HFF-Myc (cell line): ENCODE measurements at regions not wholly inside any gene's neighbourhood (a gene's known extent, or its start where the extent isn't known, plus 50 kb on each side); places are given as distances from the start of the nearest gene placed in this dataset.
"Not testable (repeated sequence)": the region's sequence is repeated elsewhere in the genome, so short reads cannot be mapped to it uniquely, and the experiment has no call there.

Experiments used
- DNase-seq: peaks from one replicate; pipeline ENCODE4 v3.0.0-alpha.2; 2011; ENCODE audit warnings: low read depth; ENCODE audit errors: extremely low read depth
- H3K4me3 ChIP-seq: replicated peaks from 2 replicates; pipeline ENCODE4 v1.5.1; 2011; ENCODE audit warnings: low read depth, mild to moderate bottlenecking, control low read depth, low read length
- CTCF ChIP-seq: IDR thresholded peaks from 2 replicates; pipeline ENCODE4 v1.5.1; 2012; ENCODE audit warnings: mild to moderate bottlenecking, low read depth, low read length, control low read depth; ENCODE audit errors: missing control alignments

GRCh38 chr17:77531002-77531401 is 390.2 kb downstream of the SEC14L1 start:
- no peak overlapping the region for H3K4me3 ChIP-seq
- TF ChIP-seq CTCF, result no peak
- DNase-seq, result no peak

- TF ChIP-seq CTCF, result no peak
- H3K4me3 ChIP-seq, result no peak overlapping the region
Observed at GRCh38 chr17:77531641-77532040, 390.9 kb downstream of the SEC14L1 start.

GRCh38 chr17:77533697-77534096 is 392.9 kb downstream of the SEC14L1 start:
- not testable (repeated sequence) for DNase-seq, H3K4me3 ChIP-seq

More at GRCh38 chr17:77531641-77532040, 390.9 kb downstream of the SEC14L1 start:
- no peak for DNase-seq

GRCh38 chr17:77534137-77534536 is 393.4 kb downstream of the SEC14L1 start:
- no peak overlapping the region for H3K4me3 ChIP-seq
- no peak for TF ChIP-seq CTCF
- no peak for DNase-seq

GRCh38 chr17:77535435-77535834 is 394.7 kb downstream of the SEC14L1 start:
- DNase-seq, result no peak
- TF ChIP-seq CTCF, result no peak
- H3K4me3 ChIP-seq, result no peak overlapping the region

GRCh38 chr17:77535892-77536291 is 395.1 kb downstream of the SEC14L1 start:
- no peak for TF ChIP-seq CTCF
- DNase-seq, result no peak
- no peak overlapping the region for H3K4me3 ChIP-seq

- no peak for TF ChIP-seq CTCF
- H3K4me3 ChIP-seq, result no peak overlapping the region
- no peak for DNase-seq
Observed at GRCh38 chr17:77537566-77537965, 396.8 kb downstream of the SEC14L1 start.
